Brain microvascular endothelial cell (primary cell): ENCODE measurements at regions not wholly inside any gene's neighbourhood (a gene's known extent, or its start where the extent isn't known, plus 50 kb on each side); places are given as distances from the start of the nearest gene placed in this dataset.

ENCODE experiments used
- DNase-seq: peaks from one replicate; pipeline ENCODE4 v3.0.0-alpha.2; 2020
- H3K27ac ChIP-seq: fragments of 250-450 bp; sonication (Bioruptor Pico); 2 replicates; pipeline ENCODE4 v1.5.1; 2020; ENCODE audit warnings: mild to moderate bottlenecking, moderate library complexity
- H3K27me3 ChIP-seq: fragments of 250-450 bp; sonication (Bioruptor Pico); replicated peaks from 2 replicates; pipeline ENCODE4 v1.5.1; 2020; ENCODE audit warnings: mild to moderate bottlenecking
- H3K36me3 ChIP-seq: fragments of 250-450 bp; sonication (Bioruptor Pico); replicated peaks from 2 replicates; pipeline ENCODE4 v1.5.1; 2020; ENCODE audit warnings: mild to moderate bottlenecking
- H3K4me3 ChIP-seq: 2 replicates; pipeline ENCODE4 v1.5.1; 2011; ENCODE audit warnings: low read depth, mild to moderate bottlenecking, control low read depth, low read length, moderate library complexity
- CTCF ChIP-seq: IDR thresholded peaks from 2 replicates; pipeline ENCODE4 v1.5.1; 2011; ENCODE audit warnings: low read depth, mild to moderate bottlenecking, moderate library complexity, low read length, control low read depth, inconsistent platforms; ENCODE audit errors: missing control alignments
- in situ Hi-C: cut with HindIII; loops from 2 replicates; pipeline ENCODE4 v1.10.0; 2017; ENCODE audit warnings: low sequenced_read_pairs, low pct_ligation_motif_present

GRCh38 chr1:229119876-229120275 is 151.0 kb upstream of the RAB4A start:
- Histone ChIP-seq H3K27ac (no peak overlapping the region), H3K4me3 (no peak overlapping the region), H3K36me3 (no peaks in the 10 kb centered on the region), H3K27me3 (no peaks in the 10 kb centered on the region)
- TF ChIP-seq CTCF, result no peak
- no peak for DNase-seq
- in situ Hi-C loops, result no loop called here

- H3K36me3 ChIP-seq, result no peaks in the 10 kb centered on the region
- no peaks in the 10 kb centered on the region for H3K27me3 ChIP-seq
- in situ Hi-C loops, result no loop called here
- no peak for TF ChIP-seq CTCF
- H3K27ac ChIP-seq, result no peak overlapping the region
- DNase-seq, result no peak
- H3K4me3 ChIP-seq, result no peak overlapping the region
Observed at GRCh38 chr1:229121845-229122436, 149.0 kb upstream of the RAB4A start.

GRCh38 chr1:229122606-229123005 is 148.3 kb upstream of the RAB4A start:
- Histone ChIP-seq H3K27me3 (no peaks in the 10 kb centered on the region), H3K4me3 (no peak overlapping the region), H3K36me3 (no peaks in the 10 kb centered on the region), H3K27ac (no peak overlapping the region)
- TF ChIP-seq CTCF, result no peak
- DNase-seq, result no peak
- in situ Hi-C loops, result no loop called here

- no peak overlapping the region for H3K4me3 ChIP-seq
- no peaks in the 10 kb centered on the region for H3K27me3 ChIP-seq
- in situ Hi-C loops, result no loop called here
- no peak overlapping the region for H3K27ac ChIP-seq
- H3K36me3 ChIP-seq, result no peaks in the 10 kb centered on the region
- no peak for DNase-seq
- no peak for TF ChIP-seq CTCF
Observed at GRCh38 chr1:229124116-229124515, 146.8 kb upstream of the RAB4A start.

- DNase-seq, result no peak
- TF ChIP-seq CTCF, result no peak
- H3K36me3 ChIP-seq, result no peaks in the 10 kb centered on the region
- H3K4me3 ChIP-seq, result no peak overlapping the region
- H3K27ac ChIP-seq, result no peak overlapping the region
- in situ Hi-C loops, result no loop called here
- H3K27me3 ChIP-seq, result no peaks in the 10 kb centered on the region
Observed at GRCh38 chr1:229124520-229125124, 146.3 kb upstream of the RAB4A start.

GRCh38 chr1:229127301-229127700 is 143.6 kb upstream of the RAB4A start:
- in situ Hi-C loops, result no loop called here
- H3K4me3 ChIP-seq, result no peak overlapping the region
- H3K27ac ChIP-seq, result no peak overlapping the region
- peak; percentile 10 for DNase-seq
- no peak for TF ChIP-seq CTCF
- H3K36me3 ChIP-seq, result no peaks in the 10 kb centered on the region
- no peaks in the 10 kb centered on the region for H3K27me3 ChIP-seq
